A673 (cell line): ENCODE measurements at regions not wholly inside any gene's neighbourhood (a gene's known extent, or its start where the extent isn't known, plus 50 kb on each side); places are given as distances from the start of the nearest gene placed in this dataset.

Experiments used
- CTCF ChIP-seq: fragments of 300-800, 200-600 bp; sonication (generic); conservative IDR thresholded peaks from 2 replicates; pipeline ENCODE4 v1.5.1; 2017; ENCODE audit warnings: low read depth, mild to moderate bottlenecking, antibody characterized with exemption, low read length, moderate library complexity, mixed read lengths
- EZH2 ChIP-seq: fragments of 200-600 bp; sonication (generic); IDR thresholded peaks from 2 replicates; pipeline ENCODE4 v1.6.1; 2017; ENCODE audit warnings: borderline replicate concordance, low read depth, mild to moderate bottlenecking, mixed read lengths, antibody characterized with exemption, low read length; ENCODE audit not compliant: poor library complexity, severe bottlenecking

- no peak for TF ChIP-seq CTCF
- no peak for TF ChIP-seq EZH2
Observed at GRCh38 chr1:8212580-8213031, 105.3 kb upstream of the SLC45A1 start.
